CD14-positive monocyte (primary cell): ENCODE measurements at regions not wholly inside any gene's neighbourhood (a gene's known extent, or its start where the extent isn't known, plus 50 kb on each side); places are given as distances from the start of the nearest gene placed in this dataset.

Source experiments
- DNase-seq, 3 donors: peaks; one replicate each; pipeline ENCODE4 v3.0.0-alpha.2; 2011 to 2022
- H2AFZ ChIP-seq: 2 replicates; pipeline ENCODE4 v1.6.0; 2012; ENCODE audit warnings: mild to moderate bottlenecking, low read depth, low read length, inconsistent platforms; ENCODE audit not compliant: insufficient read depth, poor library complexity, severe bottlenecking
- H3K27ac ChIP-seq, 2 donors: 1 replicate in 1 of 2; 2 replicates in 1 of 2; pipeline ENCODE4 v1.5.1; 2012 to 2013; ENCODE audit warnings: low read length in 2 of 2, control low read depth in 1 of 2, inconsistent platforms in 1 of 2, low read depth in 1 of 2, mild to moderate bottlenecking in 1 of 2
- H3K27me3 ChIP-seq, 2 donors: one replicate each; pipeline versions ENCODE4 v1.6.0 to v1.6.1; 2011 to 2013; ENCODE audit warnings: low read length in 2 of 2; ENCODE audit not compliant: control insufficient read depth in 2 of 2, insufficient read depth in 2 of 2
- H3K36me3 ChIP-seq, 2 donors: replicated peaks in 1 of 2; 1 replicate in 1 of 2; 2 replicates in 1 of 2; pipeline versions ENCODE4 v1.5.1 to v1.6.1; 2012 to 2013; ENCODE audit warnings: low read length in 2 of 2, control low read depth in 1 of 2, inconsistent platforms in 1 of 2, mild to moderate bottlenecking in 1 of 2; ENCODE audit not compliant: insufficient read depth in 2 of 2, control insufficient read depth in 1 of 2
- H3K4me1 ChIP-seq, 2 donors: 1 replicate in 1 of 2; 2 replicates in 1 of 2; pipeline versions ENCODE4 v1.5.1 to v1.6.1; 2012 to 2013; ENCODE audit warnings: low read length in 2 of 2, control low read depth in 1 of 2, inconsistent platforms in 1 of 2, mild to moderate bottlenecking in 1 of 2, moderate library complexity in 1 of 2; ENCODE audit not compliant: insufficient read depth in 2 of 2, control insufficient read depth in 1 of 2
- H3K4me2 ChIP-seq: replicated peaks from 2 replicates; pipeline ENCODE3; 2012; ENCODE audit warnings: low read length, moderate library complexity, mild to moderate bottlenecking; ENCODE audit not compliant: poor library complexity, severe bottlenecking; ENCODE audit errors: extremely low read depth
- H3K4me3 ChIP-seq, 3 experiments: fragments of 200-600 bp in 1 of 3; sonication (generic) in 1 of 3; replicated peaks in 1 of 3; 1 replicate in 2 of 3; 2 replicates in 1 of 3; pipeline ENCODE4 v1.5.1; 2011 to 2013; ENCODE audit warnings: low read length in 3 of 3, mild to moderate bottlenecking in 3 of 3, control low read depth in 2 of 3, low read depth in 2 of 3, inconsistent platforms in 1 of 3, moderate library complexity in 1 of 3
- H3K79me2 ChIP-seq: 2 replicates; pipeline ENCODE4 v1.6.0; 2012; ENCODE audit warnings: mild to moderate bottlenecking, control low read depth, inconsistent platforms, low read length, moderate library complexity; ENCODE audit not compliant: insufficient read depth
- H3K9ac ChIP-seq: 2 replicates; pipeline ENCODE4 v1.6.0; 2017; ENCODE audit warnings: low read length, mild to moderate bottlenecking; ENCODE audit not compliant: insufficient read depth, poor library complexity, severe bottlenecking
- H3K9me3 ChIP-seq, 2 donors: replicated peaks in 1 of 2; 1 replicate in 1 of 2; 2 replicates in 1 of 2; pipeline versions ENCODE4 v1.5.1 to v1.6.1; 2012 to 2013; ENCODE audit warnings: low read length in 2 of 2, control low read depth in 1 of 2; ENCODE audit not compliant: control insufficient read depth in 1 of 2, insufficient read depth in 1 of 2
- H4K20me1 ChIP-seq: 2 replicates; pipeline ENCODE4 v1.6.0; 2012; ENCODE audit warnings: mild to moderate bottlenecking, low read length, control low read depth, moderate library complexity; ENCODE audit not compliant: insufficient read depth
- H3K27ac Mint-ChIP-seq, 7 donors: one replicate each; pipeline ENCODE4 v1.8.0; 2020; ENCODE audit warnings: mild to moderate bottlenecking in 7 of 7, mixed read lengths in 7 of 7, moderate library complexity in 6 of 7, inconsistent platforms in 2 of 7
- H3K27me3 Mint-ChIP-seq, 3 donors: one replicate each; pipeline ENCODE4 v1.8.0; 2021 to 2022; ENCODE audit warnings: low read depth in 3 of 3, mild to moderate bottlenecking in 3 of 3, mixed read lengths in 3 of 3, moderate library complexity in 3 of 3, inconsistent platforms in 1 of 3
- H3K36me3 Mint-ChIP-seq, 2 donors: one replicate each; pipeline ENCODE4 v1.8.0; 2020; ENCODE audit warnings: mixed read lengths in 2 of 2, inconsistent platforms in 1 of 2, mild to moderate bottlenecking in 1 of 2
- H3K4me1 Mint-ChIP-seq: one replicate; pipeline ENCODE4 v1.8.0; 2020; ENCODE audit warnings: mild to moderate bottlenecking, mixed read lengths
- H3K4me3 Mint-ChIP-seq, 2 donors: one replicate each; pipeline ENCODE4 v1.8.0; 2020; ENCODE audit warnings: mild to moderate bottlenecking in 2 of 2, mixed read lengths in 2 of 2, moderate library complexity in 1 of 2
- H3K9me3 Mint-ChIP-seq, 7 donors: one replicate each; pipeline ENCODE4 v1.8.0; 2020 to 2022; ENCODE audit warnings: mixed read lengths in 7 of 7, mild to moderate bottlenecking in 6 of 7, moderate library complexity in 6 of 7, inconsistent platforms in 2 of 7
- WGBS: methylation state at CpG from one replicate; pipeline ENCODE4 v1.1.5; 2013; ENCODE audit warnings: missing lambda C conversion rate; ENCODE audit not compliant: insufficient coverage; 5-methylcytosine and 5-hydroxymethylcytosine counted together
- intact Hi-C, 2 donors: fragments of 100-400 bp; cut with micrococcal nuclease; formaldehyde crosslinking; loops; one replicate each; pipeline versions ENCODE4 v1.15.0 to v1.15.1; 2023
- TF ChIP-seq, protein P1 (sequence below): fragments of 200-600 bp; IDR thresholded peaks from one replicate; pipeline ENCODE4 v1.8.0; 2022; ENCODE audit warnings: antibody characterized with exemption, mild to moderate bottlenecking

GRCh38 chr21:17257784-17258183 is 255.1 kb upstream of the CXADR start:
- TF ChIP-seq, protein P1, sequence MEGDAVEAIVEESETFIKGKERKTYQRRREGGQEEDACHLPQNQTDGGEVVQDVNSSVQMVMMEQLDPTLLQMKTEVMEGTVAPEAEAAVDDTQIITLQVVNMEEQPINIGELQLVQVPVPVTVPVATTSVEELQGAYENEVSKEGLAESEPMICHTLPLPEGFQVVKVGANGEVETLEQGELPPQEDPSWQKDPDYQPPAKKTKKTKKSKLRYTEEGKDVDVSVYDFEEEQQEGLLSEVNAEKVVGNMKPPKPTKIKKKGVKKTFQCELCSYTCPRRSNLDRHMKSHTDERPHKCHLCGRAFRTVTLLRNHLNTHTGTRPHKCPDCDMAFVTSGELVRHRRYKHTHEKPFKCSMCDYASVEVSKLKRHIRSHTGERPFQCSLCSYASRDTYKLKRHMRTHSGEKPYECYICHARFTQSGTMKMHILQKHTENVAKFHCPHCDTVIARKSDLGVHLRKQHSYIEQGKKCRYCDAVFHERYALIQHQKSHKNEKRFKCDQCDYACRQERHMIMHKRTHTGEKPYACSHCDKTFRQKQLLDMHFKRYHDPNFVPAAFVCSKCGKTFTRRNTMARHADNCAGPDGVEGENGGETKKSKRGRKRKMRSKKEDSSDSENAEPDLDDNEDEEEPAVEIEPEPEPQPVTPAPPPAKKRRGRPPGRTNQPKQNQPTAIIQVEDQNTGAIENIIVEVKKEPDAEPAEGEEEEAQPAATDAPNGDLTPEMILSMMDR, result no peak
- peaks cover 0 to 3% (median 0%) of the 10 kb centered on the region in 3 donors for H3K27me3 Mint-ChIP-seq
- Histone ChIP-seq H3K4me3 (no peak overlapping the region), H2AFZ (no peak overlapping the region), H4K20me1 (no peaks in the 10 kb centered on the region), H3K27ac (no peak overlapping the region), H3K9ac (no peak overlapping the region), H3K36me3 (no peaks in the 10 kb centered on the region), H3K79me2 (no peaks in the 10 kb centered on the region), H3K9me3 (peaks cover 0 to 3% of the 10 kb centered on the region in 2 donors), H3K4me1 (no peaks in the 10 kb centered on the region), H3K27me3 (no peaks in the 10 kb centered on the region), H3K4me2 (no peak overlapping the region)
- H3K9me3 Mint-ChIP-seq, result peaks cover 0 to 6% (median 2%) of the 10 kb centered on the region in 7 donors
- WGBS, result no CpG with 5 or more reads among the region's 1 CpG
- H3K4me3 Mint-ChIP-seq, result no peak overlapping the region
- H3K36me3 Mint-ChIP-seq, result no peaks in the 10 kb centered on the region
- H3K27ac Mint-ChIP-seq, result no peak overlapping the region
- intact Hi-C loops, result no loop called here
- no peaks in the 10 kb centered on the region for H3K4me1 Mint-ChIP-seq
- DNase-seq, result no peak

GRCh38 chr21:17264182-17264581 is 248.7 kb upstream of the CXADR start:
- H3K4me3 ChIP-seq, result no peak overlapping the region
- Mint-ChIP-seq H3K27ac (no peak overlapping the region), H3K36me3 (no peaks in the 10 kb centered on the region), H3K9me3 (peaks cover 0 to 5% (median 0%) of the 10 kb centered on the region in 7 donors), H3K4me1 (no peaks in the 10 kb centered on the region), H3K27me3 (no peaks in the 10 kb centered on the region), H3K4me3 (no peak overlapping the region)
- no peak overlapping the region for H3K4me2 ChIP-seq
- H2AFZ ChIP-seq, result no peak overlapping the region
- no peak overlapping the region for H3K9ac ChIP-seq
- WGBS, result no CpG with 5 or more reads among the region's 2 CpGs
- TF ChIP-seq, protein P1, result no peak
- H3K27ac ChIP-seq, result no peak overlapping the region
- no peaks in the 10 kb centered on the region for H3K36me3 ChIP-seq
- DNase-seq, result no peak
- H3K27me3 ChIP-seq, result no peaks in the 10 kb centered on the region
- no peaks in the 10 kb centered on the region for H3K9me3 ChIP-seq
- no peaks in the 10 kb centered on the region for H3K79me2 ChIP-seq
- intact Hi-C loops, result no loop called here
- no peaks in the 10 kb centered on the region for H3K4me1 ChIP-seq
- no peaks in the 10 kb centered on the region for H4K20me1 ChIP-seq
